ENCODE measurements at regions not wholly inside any gene's neighbourhood (a gene's known extent, or its start where the extent isn't known, plus 50 kb on each side); places are given as distances from the start of the nearest gene placed in this dataset.

GRCh38 chr15:93705753-93706455, 525.5 kb upstream of the MCTP2 start:
- Histone ChIP-seq H4K91ac (replicated peaks; ENCODE audit: insufficient read length, low read length) (no peak overlapping the region), H3K27me3 (replicated peaks in 1 of 4; ENCODE audit: control insufficient read depth in 3 of 4, extremely low read depth in 1 of 4, insufficient read depth in 3 of 4, low read length in 3 of 4) (no peaks in the 10 kb centered on the region), H2BK12ac (ENCODE audit: low read depth, low read length) (no peak overlapping the region), H2BK15ac (ENCODE audit: low read length) (no peak overlapping the region), H3K79me2 (ENCODE audit: control insufficient read depth in 1 of 2, insufficient read depth in 2 of 2, low read length in 2 of 2) (no peaks in the 10 kb centered on the region), H2AFZ (ENCODE audit: low read length) (no peak overlapping the region), H3K4ac (replicated peaks; ENCODE audit: insufficient read length, low read depth, low read length) (no peak overlapping the region), H3K27ac (ENCODE audit: low read depth, low read length) (no peak overlapping the region), H3K23ac (ENCODE audit: insufficient read length) (no peak overlapping the region), H3K9ac (replicated peaks in 1 of 4; ENCODE audit: extremely low read depth in 1 of 4, low read depth in 3 of 4, low read length in 3 of 4) (no peak overlapping the region), H3K79me1 (ENCODE audit: low read depth, low read length) (no peaks in the 10 kb centered on the region), H2BK20ac (ENCODE audit: low read length) (no peak overlapping the region), H3K18ac (ENCODE audit: extremely low read depth, low read length) (no peak overlapping the region), H3K4me1 (replicated peaks in 1 of 4; ENCODE audit: control insufficient read depth in 3 of 4, insufficient read depth in 4 of 4, low read length in 3 of 4) (no peaks in the 10 kb centered on the region), H4K8ac (ENCODE audit: extremely low read depth, insufficient read depth, low read length) (no peak overlapping the region), H3K14ac (ENCODE audit: insufficient read length) (no peak overlapping the region), H3K56ac (replicated peaks; ENCODE audit: insufficient read length, low read depth, low read length) (no peak overlapping the region), H4K5ac (ENCODE audit: insufficient read length, low read depth, low read length) (no peak overlapping the region), H3K9me3 (ENCODE audit: insufficient read depth in 2 of 2, low read depth in 1 of 2, low read length in 1 of 2) (no peaks in the 10 kb centered on the region), H3K36me3 (ENCODE audit: control insufficient read depth in 2 of 4, insufficient read depth in 4 of 4, low read length in 3 of 4) (no peaks in the 10 kb centered on the region), H2BK5ac (ENCODE audit: low read depth, low read length) (no peak overlapping the region), H3K23me2 (ENCODE audit: low read depth, low read length) (no peaks in the 10 kb centered on the region), H4K20me1 (replicated peaks in 1 of 2; ENCODE audit: control insufficient read depth in 1 of 2, insufficient read depth in 2 of 2, low read length in 2 of 2) (no peaks in the 10 kb centered on the region), H2AK5ac (ENCODE audit: low read depth, low read length) (no peak overlapping the region), H3K4me2 (ENCODE audit: insufficient read depth in 1 of 2, low read depth in 2 of 2, low read length in 2 of 2) (no peak overlapping the region), H3K4me3 (ENCODE audit: extremely low read depth in 1 of 4, insufficient read depth in 2 of 4, low read depth in 3 of 4, low read length in 4 of 4) (no peak overlapping the region), H2BK120ac (replicated peaks; ENCODE audit: low read depth, low read length) (no peak overlapping the region)
- DNase-seq (ENCODE audit: low read depth in 1 of 2, low spot score in 2 of 2) = no peak
- POLR2A ChIA-PET (ENCODE audit: partially characterized antibody) = no interaction called here
- WGBS, 2 experiments (ENCODE audit: extremely low coverage in 1 of 2, insufficient coverage in 1 of 2, insufficient read length in 1 of 2, insufficient replicate concordance in 2 of 2, low coverage in 1 of 2, low lambda C conversion rate in 2 of 2, missing lambda C conversion rate in 1 of 2) = 90% methylated on average over 7 of the region's 7 CpGs; no CpG with 5 or more reads in 1 of the 2 experiments
- CTCF ChIA-PET (ENCODE audit: partially characterized antibody) = interaction anchor here (0.6 kb wide), 1 partner anchor 219 kb away, joined by 4 read pairs; no protein-coding TSS in a partner anchor
- FAIRE-seq = no peak
- TF ChIP-seq JUN (IDR thresholded peaks at IDR 0.05; ENCODE audit: low read depth, low read length) = no peak
- no peak for TF ChIP-seq TAF1 (IDR thresholded peaks at IDR 0.05; ENCODE audit: low read depth, low read length)
- no peak for TF ChIP-seq CBX5 (IDR thresholded peaks at IDR 0.05; ENCODE audit: low read depth, low read length)
- TF ChIP-seq SP2 (IDR thresholded peaks at IDR 0.05; ENCODE audit: low read length) = no peak

Measured in H1 (cell line).